ENCODE measurements at regions not wholly inside any gene's neighbourhood (a gene's known extent, or its start where the extent isn't known, plus 50 kb on each side); places are given as distances from the start of the nearest gene placed in this dataset.

DNA sequence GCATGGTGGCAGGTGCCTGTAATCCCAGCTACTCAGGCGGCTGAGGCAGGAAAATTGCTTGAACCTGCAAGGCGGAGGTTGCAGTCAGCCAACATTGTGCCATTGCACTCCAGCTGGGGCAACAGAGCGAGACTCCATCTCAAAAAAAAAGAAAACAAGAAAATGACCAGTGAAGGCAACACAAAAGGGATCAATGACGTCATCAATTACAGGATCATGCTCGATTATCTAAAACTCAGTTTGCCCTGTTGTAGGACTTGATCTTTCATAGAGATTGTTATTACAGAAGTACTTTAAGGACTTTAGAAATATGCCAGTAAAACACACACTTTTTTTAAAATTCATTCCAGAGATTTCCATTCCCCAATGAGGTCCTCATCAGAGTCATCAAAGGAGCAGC is 147.8 kb downstream of the ETS2 start:
- Histone ChIP-seq H3K4me2 (ENCODE audit: insufficient read depth, low read length) (no peak overlapping the region), H3K27ac (ENCODE audit: insufficient read depth, low read depth, low read length) (no peak overlapping the region), H3K27me3 (ENCODE audit: control insufficient read depth in 2 of 2, insufficient read depth in 2 of 2, low read length in 2 of 2) (peaks cover 0 to 4% of the 10 kb centered on the region in 2 experiments), H3K9me1 (replicated peaks; ENCODE audit: control insufficient read depth, extremely low read depth, insufficient read depth, low read length) (no peaks in the 10 kb centered on the region), H3K9ac (replicated peaks; ENCODE audit: extremely low read depth, insufficient read depth, low read length) (no peak overlapping the region), H3K36me3 (ENCODE audit: control insufficient read depth in 2 of 2, extremely low read depth in 1 of 2, insufficient read depth in 2 of 2, low read length in 2 of 2) (no peaks in the 10 kb centered on the region), H3K79me2 (ENCODE audit: control insufficient read depth, insufficient read depth, low read length) (no peaks in the 10 kb centered on the region), H3K9me3 (replicated peaks; ENCODE audit: control insufficient read depth, insufficient read depth, low read length) (no peaks in the 10 kb centered on the region), H3K4me3 (replicated peaks in 1 of 3; ENCODE audit: insufficient read depth in 1 of 3, low read depth in 1 of 3, low read length in 3 of 3) (no peak overlapping the region), H3K4me1 (ENCODE audit: control insufficient read depth, extremely low read depth, insufficient read depth, low read length) (no peaks in the 10 kb centered on the region), H2AFZ (ENCODE audit: low read depth, low read length) (no peak overlapping the region), H4K20me1 (replicated peaks; ENCODE audit: control insufficient read depth, extremely low read depth, insufficient read depth, low read length) (no peaks in the 10 kb centered on the region)
- ChIA-PET POLR2A (no interaction called here), CTCF (interaction anchor here (1.0 kb wide), 1 partner anchor 27 kb away, joined by 3 read pairs; no protein-coding TSS in a partner anchor)
- no peak for DNase-seq (ENCODE audit: low read depth, low spot score)
- BruUV-seq (replicated peaks): no TSS peak
- FAIRE-seq: no peak
- intact Hi-C loops (cut with micrococcal nuclease): no loop called here
- TF ChIP-seq MYC (IDR thresholded peaks at IDR 0.05; ENCODE audit: low read depth, low read length): no peak
- TF ChIP-seq FOS (IDR thresholded peaks at IDR 0.05; ENCODE audit: borderline replicate concordance, insufficient read depth, low read length): no peak
- no peak for TF ChIP-seq POLR2A (IDR thresholded peaks at IDR 0.05; ENCODE audit: low read depth, low read length)
- no peak for TF ChIP-seq POLR2AphosphoS5 (IDR thresholded peaks at IDR 0.05; ENCODE audit: insufficient read depth, low read depth, low read length)
- no peak for TF ChIP-seq EZH2 (IDR thresholded peaks at IDR 0.05; ENCODE audit: borderline replicate concordance, low read depth, low read length, severe bottlenecking)
- no peak for TF ChIP-seq JUN (IDR thresholded peaks at IDR 0.05; ENCODE audit: borderline replicate concordance, insufficient read depth, insufficient read length, low read depth)
- no peak for TF ChIP-seq GATA2 (IDR thresholded peaks at IDR 0.05; ENCODE audit: insufficient read depth, insufficient read length, low read depth, low read length)
- TF ChIP-seq CTCF (IDR thresholded peaks at IDR 0.05; ENCODE audit: extremely low read depth in 1 of 2, insufficient read depth in 1 of 2, low read depth in 1 of 2, low read length in 2 of 2): no peak
- TF ChIP-seq, protein P1, sequence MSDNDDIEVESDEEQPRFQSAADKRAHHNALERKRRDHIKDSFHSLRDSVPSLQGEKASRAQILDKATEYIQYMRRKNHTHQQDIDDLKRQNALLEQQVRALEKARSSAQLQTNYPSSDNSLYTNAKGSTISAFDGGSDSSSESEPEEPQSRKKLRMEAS (IDR thresholded peaks at IDR 0.05; ENCODE audit: insufficient read depth, insufficient read length): no peak
- dilution Hi-C loops (cut with MboI; ENCODE audit: extremely low pct_ligation_motif_present, low sequenced_read_pairs): no loop called here

Data from endothelial cell of umbilical vein (primary cell).